B cell (primary cell): ENCODE measurements at regions not wholly inside any gene's neighbourhood (a gene's known extent, or its start where the extent isn't known, plus 50 kb on each side); places are given as distances from the start of the nearest gene placed in this dataset.

Experiments used
- CTCF ChIP-seq: fragments of 200-600 bp; IDR thresholded peaks from one replicate; pipeline ENCODE4 v1.8.0; 2022; ENCODE audit warnings: antibody characterized with exemption, mild to moderate bottlenecking
- EZH2 ChIP-seq: IDR thresholded peaks from 2 replicates; pipeline ENCODE4 v1.6.1; 2012; ENCODE audit warnings: borderline replicate concordance, low read depth, mild to moderate bottlenecking, moderate library complexity, low read length; ENCODE audit not compliant: insufficient read depth, poor library complexity, severe bottlenecking

- TF ChIP-seq CTCF, result no peak
- TF ChIP-seq EZH2, result no peak
Observed at GRCh38 chr11:39458481-39458880, 2001.0 kb downstream of the LRRC4C start.
